HG03521 (cell line): ENCODE measurements at regions not wholly inside any gene's neighbourhood (a gene's known extent, or its start where the extent isn't known, plus 50 kb on each side); places are given as distances from the start of the nearest gene placed in this dataset.

Source experiments
- ATAC-seq: cut with Tn5 transposase; IDR thresholded peaks from one replicate; pipeline ENCODE4 v1.9.1; 2021; ENCODE audit warnings: mild to moderate bottlenecking, moderate library complexity; ENCODE audit not compliant: unreplicated experiment

DNA sequence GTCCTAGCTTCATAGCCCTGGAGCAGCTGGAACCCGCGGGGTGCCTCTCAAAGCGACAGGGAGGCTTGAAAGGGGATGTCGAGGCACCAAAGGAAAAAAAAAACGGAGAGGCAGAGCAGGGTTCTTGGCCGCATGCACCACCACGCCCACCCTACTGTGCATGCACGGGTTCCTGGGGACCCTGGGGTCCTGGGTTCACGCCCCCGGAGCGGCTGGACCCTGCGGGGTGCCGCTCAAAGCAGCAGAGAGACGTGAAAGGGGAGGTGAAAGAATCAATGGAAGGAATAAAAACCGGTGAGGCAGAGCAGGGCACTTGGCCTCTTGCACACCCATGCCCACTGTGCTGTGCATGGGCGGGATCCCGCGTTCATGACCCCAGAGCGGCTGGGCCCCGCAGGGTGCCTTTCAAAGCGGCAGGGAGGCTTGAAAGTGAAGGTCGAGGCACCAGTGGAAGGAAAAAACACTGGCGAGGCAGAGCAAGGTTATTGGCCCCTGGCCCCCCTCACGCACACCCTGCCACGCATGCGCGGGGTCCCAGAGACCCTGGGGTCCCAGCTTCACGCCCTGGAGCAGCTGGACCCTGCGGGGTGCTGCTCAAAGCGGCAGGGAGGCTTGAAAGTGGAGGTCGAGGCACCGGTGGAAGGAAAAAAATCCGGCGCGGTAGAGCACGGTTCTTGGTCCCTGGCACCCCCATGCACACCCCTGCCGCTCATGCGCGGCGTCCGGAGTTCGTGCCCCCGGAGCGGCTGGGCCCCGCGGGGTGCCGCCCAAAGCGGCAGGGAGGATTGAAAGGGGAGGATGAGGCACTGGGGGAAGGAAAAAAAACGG is 318.5 kb downstream of the ALG10 start:
- ATAC-seq: no peak

DNA sequence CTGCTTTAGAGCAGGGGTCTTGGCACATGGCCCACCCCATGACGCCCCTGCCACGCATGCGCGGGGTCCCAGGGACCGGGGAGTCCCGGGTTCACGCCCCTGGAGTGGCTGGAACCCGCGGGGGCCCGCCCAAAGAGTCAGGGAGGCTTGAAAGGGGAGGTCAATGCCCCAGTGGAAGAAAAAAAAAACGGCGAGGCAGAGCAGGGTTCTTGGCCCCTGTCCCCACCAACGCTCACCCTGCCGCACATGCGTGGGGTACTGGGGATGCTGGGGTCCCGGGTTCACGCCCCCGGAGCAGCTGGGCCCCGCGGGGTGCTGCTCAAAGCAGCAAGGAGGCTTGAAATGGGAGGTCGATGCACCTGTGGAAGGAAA is 319.1 kb downstream of the ALG10 start:
- no peak for ATAC-seq

DNA sequence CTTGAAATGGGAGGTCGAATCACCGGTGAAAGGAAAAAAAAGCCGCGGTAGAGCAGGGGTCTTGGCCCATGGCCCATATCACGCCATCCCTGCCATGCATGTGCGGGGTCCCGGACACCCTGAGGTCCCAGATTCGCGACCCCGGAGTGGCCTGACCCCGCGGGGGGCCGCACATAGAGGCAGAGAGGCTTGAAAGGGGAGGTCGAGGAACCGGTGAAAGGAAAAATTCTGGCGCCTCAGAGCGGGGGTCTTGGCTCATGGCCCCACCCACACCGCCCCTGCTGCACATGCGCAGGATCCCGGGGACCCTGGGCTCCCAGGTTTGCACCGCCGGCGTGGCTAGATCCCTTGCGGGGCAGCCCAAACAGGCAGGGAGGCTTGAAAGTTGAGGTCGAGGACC is 319.8 kb downstream of the ALG10 start:
- ATAC-seq: no peak

GRCh38 chr12:34343345-34343744 is 321.0 kb downstream of the ALG10 start:
- no peak for ATAC-seq

DNA sequence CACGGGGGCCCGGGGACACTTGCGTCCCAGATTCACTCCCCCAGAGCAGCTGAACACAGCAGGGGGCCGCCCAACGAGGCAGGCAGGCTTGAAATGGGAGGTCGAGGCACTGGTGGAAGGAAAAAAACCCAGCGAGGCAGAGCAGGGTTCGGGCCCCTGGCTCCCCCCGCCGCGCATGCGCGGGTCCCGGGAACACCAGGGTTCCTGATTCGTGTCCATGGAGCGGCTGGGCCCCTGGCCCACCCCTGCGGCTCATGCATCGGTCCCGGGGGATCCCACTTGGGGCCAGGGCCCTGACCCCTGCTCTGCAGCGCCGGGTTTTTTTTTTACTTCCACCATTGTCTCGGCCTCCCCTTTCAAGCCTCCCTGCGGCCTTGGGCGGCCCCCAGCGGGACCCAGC is 321.5 kb downstream of the ALG10 start:
- ATAC-seq: no peak

- ATAC-seq: no peak
These were observed 322.7 kb downstream of the ALG10 start for GRCh38 chr12:34344851-34345522.

DNA sequence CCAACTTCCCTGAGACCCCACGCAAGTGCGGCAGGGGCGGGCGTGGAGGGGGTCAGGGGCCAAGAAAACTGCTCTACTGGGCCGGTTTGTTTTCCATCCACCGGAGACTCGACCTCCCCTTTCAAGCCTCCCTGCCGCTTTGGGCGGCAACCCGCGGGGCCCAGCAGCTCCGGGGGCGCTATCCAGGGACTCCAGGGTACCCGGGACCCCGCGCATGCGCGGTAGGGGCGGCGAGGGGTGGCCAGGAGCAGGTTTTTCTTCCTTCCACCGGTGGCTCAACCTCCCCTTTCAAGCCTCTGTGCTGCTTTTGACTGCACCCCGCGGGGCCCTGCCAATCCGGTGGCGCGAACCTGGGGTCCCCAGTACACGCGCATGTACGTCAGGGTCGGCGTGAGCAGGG is 323.5 kb downstream of the ALG10 start:
- ATAC-seq: no peak

- ATAC-seq: no peak
These were observed 324.2 kb downstream of the ALG10 start for GRCh38 chr12:34346372-34347034.

- ATAC-seq: no peak
These were observed 325.1 kb downstream of the ALG10 start for GRCh38 chr12:34347367-34347766.

DNA sequence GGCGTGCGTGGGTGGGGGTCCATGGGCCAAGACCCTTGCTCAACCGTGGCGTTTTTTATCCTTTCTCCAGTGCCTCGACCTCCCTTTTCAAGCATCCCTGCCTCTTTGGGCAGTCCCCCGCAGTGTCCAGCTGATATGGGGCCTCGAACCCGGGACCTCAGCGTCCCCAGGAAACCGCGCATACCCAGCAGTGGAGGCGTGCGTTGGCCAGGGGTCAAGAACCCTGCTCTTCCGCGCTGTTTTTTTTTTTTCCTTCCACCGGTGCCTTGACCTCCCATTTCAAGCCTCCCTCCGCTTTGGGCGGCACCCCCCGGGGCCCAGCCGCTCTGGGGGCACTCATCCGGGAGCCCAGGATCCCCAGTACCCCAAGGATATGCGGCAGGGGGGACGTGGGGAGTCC is 325.8 kb downstream of the ALG10 start:
- ATAC-seq: no peak

- ATAC-seq: no peak
These were observed 326.8 kb downstream of the ALG10 start for GRCh38 chr12:34348836-34349672.

- ATAC-seq: no peak
These were observed 327.3 kb downstream of the ALG10 start for GRCh38 chr12:34349673-34349961.

- no peak for ATAC-seq
These were observed 328.1 kb downstream of the ALG10 start for GRCh38 chr12:34350092-34351041.

DNA sequence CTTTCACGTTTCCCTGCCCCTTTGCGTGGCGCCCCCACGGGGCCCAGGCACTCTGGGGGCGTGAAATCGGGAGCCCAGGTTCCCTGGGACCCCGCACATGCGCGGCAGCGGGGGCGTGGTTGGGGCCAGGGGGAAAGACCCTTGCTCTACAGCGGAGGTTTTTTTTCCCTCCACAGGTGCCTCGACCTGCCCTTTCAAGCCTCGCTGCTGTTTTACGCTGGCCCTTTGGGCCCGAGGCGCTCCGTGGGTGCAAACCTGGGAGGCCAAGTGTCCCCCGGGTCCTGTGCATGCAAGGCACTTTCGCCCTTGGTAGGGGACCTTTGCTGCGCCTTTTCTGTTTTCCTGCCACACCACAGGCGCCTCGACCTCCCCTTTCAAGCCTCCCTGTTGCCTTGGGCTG is 329.8 kb downstream of the ALG10 start:
- no peak for ATAC-seq

GRCh38 chr12:34354239-34355200 is 332.2 kb downstream of the ALG10 start:
- no peak for ATAC-seq

GRCh38 chr12:34356233-34356987 is 334.1 kb downstream of the ALG10 start:
- no peak for ATAC-seq

- no peak for ATAC-seq
These were observed 335.5 kb downstream of the ALG10 start for GRCh38 chr12:34357791-34358190.

- no peak for ATAC-seq
These were observed 335.9 kb downstream of the ALG10 start for GRCh38 chr12:34358198-34358597.
